Liver (tissue), 7 donors: ENCODE measurements at regions not wholly inside any gene's neighbourhood (a gene's known extent, or its start where the extent isn't known, plus 50 kb on each side); places are given as distances from the start of the nearest gene placed in this dataset.
"Not testable (repeated sequence)": the region's sequence is repeated elsewhere in the genome, so short reads cannot be mapped to it uniquely, and the experiment has no call there.

Experiments
- DNase-seq: peaks from one replicate; pipeline ENCODE4 v3.0.0-alpha.2; 2017; ENCODE audit warnings: low spot score
- H3K27ac ChIP-seq, 2 donors: one replicate each; pipeline ENCODE4 v1.7.0; 2013; ENCODE audit warnings: inconsistent platforms in 2 of 2, low read length in 2 of 2, control low read depth in 1 of 2, low read depth in 1 of 2, mild to moderate bottlenecking in 1 of 2
- H3K27me3 ChIP-seq, 4 donors: one replicate each; pipeline versions ENCODE4 v1.6.1 to v1.7.0; 2013; ENCODE audit warnings: low read length in 3 of 4, inconsistent platforms in 1 of 4, mild to moderate bottlenecking in 1 of 4, moderate library complexity in 1 of 4; ENCODE audit not compliant: control insufficient read depth in 4 of 4, insufficient read depth in 4 of 4
- H3K36me3 ChIP-seq, 4 donors: one replicate each; pipeline versions ENCODE4 v1.6.1 to v1.7.0; 2013; ENCODE audit warnings: low read length in 3 of 4, mild to moderate bottlenecking in 3 of 4, low read depth in 1 of 4, moderate library complexity in 1 of 4; ENCODE audit not compliant: control insufficient read depth in 4 of 4, insufficient read depth in 3 of 4
- H3K4me1 ChIP-seq, 4 donors: one replicate each; pipeline versions ENCODE4 v1.6.1 to v1.7.0; 2013; ENCODE audit warnings: low read length in 3 of 4, mild to moderate bottlenecking in 3 of 4, moderate library complexity in 1 of 4; ENCODE audit not compliant: control insufficient read depth in 4 of 4, insufficient read depth in 4 of 4
- H3K4me3 ChIP-seq, 3 donors: one replicate each; pipeline versions ENCODE4 v1.6.1 to v1.7.0; 2013; ENCODE audit warnings: low read length in 3 of 3, control low read depth in 1 of 3, low read depth in 1 of 3, mild to moderate bottlenecking in 1 of 3
- H3K9ac ChIP-seq, 2 donors: one replicate each; pipeline ENCODE4 v1.7.0; 2013; ENCODE audit warnings: low read length in 2 of 2, mild to moderate bottlenecking in 2 of 2, moderate library complexity in 2 of 2, control low read depth in 1 of 2, low read depth in 1 of 2
- H3K9me3 ChIP-seq, 4 donors: one replicate each; pipeline versions ENCODE4 v1.6.1 to v1.7.0; 2013; ENCODE audit warnings: low read length in 3 of 4; ENCODE audit not compliant: control insufficient read depth in 4 of 4
- EGR1 ChIP-seq, 2 donors: IDR thresholded peaks; 2 replicates each; pipeline ENCODE4 v1.6.1; 2016 to 2018; ENCODE audit warnings: antibody characterized with exemption in 2 of 2, low read depth in 2 of 2
- WGBS: extraction: QIAGEN DNeasy Blood & Tissue Kit; methylation state at CpG from one replicate; pipeline ENCODE4 v1.1.7; 2013; 5-methylcytosine and 5-hydroxymethylcytosine counted together
- TF ChIP-seq, protein P1 (sequence below): IDR thresholded peaks from 2 replicates; pipeline ENCODE4 v1.6.1; 2016; ENCODE audit warnings: antibody characterized with exemption, mild to moderate bottlenecking
- donor health status: healthy.
- donor health status: healthy.
- donor health status: healthy.
- donor health status: healthy.

DNA sequence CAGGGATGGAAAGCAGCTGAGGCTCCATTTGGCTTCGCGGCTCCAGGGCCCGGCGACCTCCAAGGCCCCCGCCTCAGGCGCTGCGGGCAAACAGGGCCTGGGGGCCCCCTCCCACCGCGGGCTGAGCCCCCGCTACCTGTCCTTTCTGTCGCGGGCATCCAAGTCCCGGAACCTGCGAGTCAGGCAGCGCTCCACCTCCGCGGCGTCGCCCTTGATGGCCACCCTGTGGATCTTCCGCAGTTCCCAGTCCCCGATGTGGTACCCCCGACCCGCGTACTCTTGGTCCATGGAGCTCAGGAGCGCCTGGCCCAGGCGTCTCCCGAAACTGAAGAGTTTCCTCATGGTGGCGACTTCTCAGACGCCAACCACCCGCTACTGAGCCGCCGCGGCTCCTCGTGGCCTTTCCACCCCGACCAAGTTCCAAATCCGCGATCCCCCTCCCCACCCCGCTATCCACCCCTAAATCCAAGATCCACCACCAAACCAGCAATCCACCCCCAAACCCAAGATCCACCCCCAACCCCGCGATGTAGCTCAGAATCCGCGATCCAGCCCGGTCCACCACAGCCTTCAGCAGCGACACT, 86.5 kb upstream of the CCDC180 start (continued):
- TF ChIP-seq, protein P1, sequence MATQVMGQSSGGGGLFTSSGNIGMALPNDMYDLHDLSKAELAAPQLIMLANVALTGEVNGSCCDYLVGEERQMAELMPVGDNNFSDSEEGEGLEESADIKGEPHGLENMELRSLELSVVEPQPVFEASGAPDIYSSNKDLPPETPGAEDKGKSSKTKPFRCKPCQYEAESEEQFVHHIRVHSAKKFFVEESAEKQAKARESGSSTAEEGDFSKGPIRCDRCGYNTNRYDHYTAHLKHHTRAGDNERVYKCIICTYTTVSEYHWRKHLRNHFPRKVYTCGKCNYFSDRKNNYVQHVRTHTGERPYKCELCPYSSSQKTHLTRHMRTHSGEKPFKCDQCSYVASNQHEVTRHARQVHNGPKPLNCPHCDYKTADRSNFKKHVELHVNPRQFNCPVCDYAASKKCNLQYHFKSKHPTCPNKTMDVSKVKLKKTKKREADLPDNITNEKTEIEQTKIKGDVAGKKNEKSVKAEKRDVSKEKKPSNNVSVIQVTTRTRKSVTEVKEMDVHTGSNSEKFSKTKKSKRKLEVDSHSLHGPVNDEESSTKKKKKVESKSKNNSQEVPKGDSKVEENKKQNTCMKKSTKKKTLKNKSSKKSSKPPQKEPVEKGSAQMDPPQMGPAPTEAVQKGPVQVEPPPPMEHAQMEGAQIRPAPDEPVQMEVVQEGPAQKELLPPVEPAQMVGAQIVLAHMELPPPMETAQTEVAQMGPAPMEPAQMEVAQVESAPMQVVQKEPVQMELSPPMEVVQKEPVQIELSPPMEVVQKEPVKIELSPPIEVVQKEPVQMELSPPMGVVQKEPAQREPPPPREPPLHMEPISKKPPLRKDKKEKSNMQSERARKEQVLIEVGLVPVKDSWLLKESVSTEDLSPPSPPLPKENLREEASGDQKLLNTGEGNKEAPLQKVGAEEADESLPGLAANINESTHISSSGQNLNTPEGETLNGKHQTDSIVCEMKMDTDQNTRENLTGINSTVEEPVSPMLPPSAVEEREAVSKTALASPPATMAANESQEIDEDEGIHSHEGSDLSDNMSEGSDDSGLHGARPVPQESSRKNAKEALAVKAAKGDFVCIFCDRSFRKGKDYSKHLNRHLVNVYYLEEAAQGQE, result no peak
- TF ChIP-seq EGR1 (IDR thresholded peaks at IDR 0.05; ENCODE audit: low read depth in 2 of 2), result no peak

DNA sequence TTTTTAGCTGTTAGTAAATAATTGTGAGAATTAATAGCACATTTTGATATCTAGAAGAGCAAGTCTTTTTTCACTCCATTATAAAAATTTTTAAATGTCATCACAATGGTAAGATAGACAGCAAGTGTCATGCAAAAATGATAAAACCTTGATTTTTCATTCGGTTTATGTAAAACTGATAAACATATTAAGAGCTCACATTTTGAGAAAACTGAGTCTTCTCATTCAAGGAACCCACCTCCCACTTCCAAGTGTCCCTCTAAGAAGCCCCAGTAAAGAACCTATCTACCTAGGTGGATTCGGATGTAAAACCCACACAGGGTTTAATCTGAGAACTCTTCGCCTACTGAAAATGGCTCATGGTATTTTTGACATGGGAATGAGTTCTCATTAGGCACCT, 87.1 kb upstream of the CCDC180 start:
- not testable (repeated sequence) for H3K27me3 ChIP-seq, H3K9me3 ChIP-seq, H3K4me3 ChIP-seq, H3K4me1 ChIP-seq, H3K36me3 ChIP-seq, H3K9ac ChIP-seq, H3K27ac ChIP-seq, DNase-seq
- WGBS, result 55% methylated on average over 3 of the region's 3 CpGs

DNA sequence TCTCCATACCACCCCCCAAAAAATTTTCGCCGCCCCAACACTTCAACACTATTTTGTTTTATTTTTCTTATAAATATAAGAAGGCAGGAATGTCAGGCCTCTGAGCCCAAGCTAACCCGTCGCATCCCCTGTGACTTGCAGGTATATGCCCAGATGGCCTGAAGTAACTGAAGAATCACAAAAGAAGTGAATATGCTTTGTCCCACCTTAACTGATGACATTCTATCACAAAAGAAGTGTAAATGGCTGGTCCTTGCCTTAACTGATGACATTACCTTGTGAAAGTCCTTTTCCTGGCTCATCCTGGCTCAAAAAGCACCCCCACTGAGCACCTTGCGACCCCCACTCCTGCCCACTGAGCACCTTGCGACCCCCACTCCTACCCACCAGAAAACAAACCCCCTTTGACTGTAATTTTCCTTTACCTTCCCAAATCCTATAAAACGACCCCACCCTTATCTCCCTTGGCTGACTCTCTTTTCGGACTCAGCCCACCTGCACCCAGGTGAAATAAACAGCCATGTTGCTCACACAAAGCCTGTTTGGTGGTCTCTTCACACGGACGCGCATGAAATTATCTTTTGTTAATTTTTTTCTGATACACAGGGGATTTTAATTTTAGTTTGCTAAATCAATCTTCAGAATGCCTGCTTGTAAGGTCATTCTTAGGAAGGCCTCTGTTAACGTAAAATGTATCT, 87.9 kb upstream of the CCDC180 start:
- H3K27ac ChIP-seq, H3K27me3 ChIP-seq, H3K9me3 ChIP-seq, H3K36me3 ChIP-seq, H3K9ac ChIP-seq, DNase-seq, H3K4me3 ChIP-seq, H3K4me1 ChIP-seq: not testable (repeated sequence)
- WGBS, result 70% methylated on average over 12 of the region's 12 CpGs

DNA sequence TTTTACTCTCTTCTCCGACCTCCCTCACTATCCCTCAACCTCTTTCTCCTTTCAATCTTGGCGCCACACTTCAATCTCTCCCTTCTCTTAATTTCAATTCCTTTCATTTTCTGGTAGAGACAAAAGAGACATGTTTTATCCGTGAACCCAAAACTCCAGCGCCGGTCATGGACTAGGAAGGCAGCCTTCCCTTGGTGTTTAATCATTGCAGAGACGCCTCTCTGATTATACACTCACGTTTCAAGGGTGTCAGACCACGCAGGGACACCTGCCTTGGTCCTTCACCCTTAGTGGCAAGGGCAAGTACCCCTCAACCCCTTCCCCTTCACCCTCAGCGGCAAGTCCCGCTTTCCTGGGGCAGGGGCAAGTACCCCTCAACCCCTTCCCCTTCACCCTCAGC, 92.3 kb upstream of the CCDC180 start:
- not testable (repeated sequence) for H3K36me3 ChIP-seq, H3K9me3 ChIP-seq, H3K4me1 ChIP-seq, H3K4me3 ChIP-seq, DNase-seq, H3K9ac ChIP-seq, H3K27ac ChIP-seq, H3K27me3 ChIP-seq
- WGBS, result 83% methylated on average over 9 of the region's 10 CpGs

DNA sequence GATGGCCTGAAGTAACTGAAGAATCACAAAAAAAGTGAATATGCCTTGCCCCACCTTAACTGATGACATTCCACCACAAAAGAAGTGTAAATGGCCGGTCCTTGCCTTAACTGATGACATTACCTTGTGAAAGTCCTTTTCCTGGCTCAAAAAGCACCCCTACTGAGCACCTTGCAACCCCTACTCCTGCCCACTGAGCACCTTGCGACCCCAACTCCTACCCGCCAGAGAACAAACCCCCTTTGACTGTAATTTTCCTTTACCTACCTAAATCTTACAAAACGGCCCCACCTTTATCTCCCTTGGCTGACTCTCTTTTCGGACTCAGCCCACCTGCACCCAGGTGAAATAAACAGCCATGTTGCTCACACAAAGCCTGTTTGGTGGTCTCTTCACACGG, 92.9 kb upstream of the CCDC180 start:
- not testable (repeated sequence) for H3K27ac ChIP-seq, H3K4me1 ChIP-seq, DNase-seq, H3K9me3 ChIP-seq, H3K4me3 ChIP-seq, H3K27me3 ChIP-seq, H3K36me3 ChIP-seq, H3K9ac ChIP-seq
- WGBS, result 89% methylated on average over 6 of the region's 6 CpGs

DNA sequence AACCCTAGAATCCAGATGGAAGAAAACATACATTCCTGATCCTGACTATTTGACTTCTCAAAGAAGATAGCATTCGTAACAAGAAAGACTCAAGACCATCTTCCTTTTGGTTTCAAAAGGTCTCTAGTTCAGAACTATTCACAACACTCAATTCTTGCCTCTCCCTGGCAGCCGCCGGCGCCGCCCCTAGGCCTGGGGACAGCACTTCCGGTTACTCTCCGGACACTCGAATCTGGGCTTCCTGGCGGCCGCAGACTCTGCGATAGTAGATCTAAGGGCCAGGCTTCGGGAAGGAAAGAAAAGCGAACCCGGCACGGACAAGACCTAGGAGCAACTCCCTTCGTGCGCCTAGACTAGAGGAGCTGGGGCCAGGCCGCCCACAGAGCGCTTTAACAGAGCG, 107.8 kb upstream of the CCDC180 start:
- H3K27me3 ChIP-seq, H3K9me3 ChIP-seq, H3K9ac ChIP-seq, DNase-seq, H3K4me3 ChIP-seq, H3K27ac ChIP-seq, H3K36me3 ChIP-seq, H3K4me1 ChIP-seq: not testable (repeated sequence)
- 92% methylated on average over 15 of the region's 20 CpGs for WGBS

DNA sequence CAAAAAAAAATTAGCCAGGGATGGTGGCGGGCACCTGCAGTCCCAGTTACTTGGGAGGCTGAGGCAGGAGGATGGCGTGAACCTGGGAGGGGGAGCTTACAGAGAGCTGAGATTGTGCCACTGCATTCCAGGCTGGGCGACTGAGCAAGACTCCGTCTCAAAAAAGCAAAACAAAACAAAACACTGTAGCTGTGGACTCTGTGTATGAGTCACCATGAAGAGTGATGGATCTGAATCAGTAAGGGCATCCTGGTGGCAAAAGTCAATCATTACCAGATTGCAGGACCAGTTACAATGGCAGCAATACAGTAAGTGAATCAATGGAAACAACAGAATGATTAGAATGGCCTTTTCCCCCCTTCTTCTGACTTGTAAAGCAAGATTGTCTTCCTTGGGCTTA, 113.7 kb upstream of the CCDC180 start:
- DNase-seq, H3K36me3 ChIP-seq, H3K9ac ChIP-seq, H3K9me3 ChIP-seq, H3K4me3 ChIP-seq, H3K4me1 ChIP-seq, H3K27me3 ChIP-seq, H3K27ac ChIP-seq: not testable (repeated sequence)
- 91% methylated on average over 4 of the region's 4 CpGs for WGBS
